SU-DHL-6 (cell line): ENCODE measurements at regions not wholly inside any gene's neighbourhood (a gene's known extent, or its start where the extent isn't known, plus 50 kb on each side); places are given as distances from the start of the nearest gene placed in this dataset.

Experiments used
- CTCF ChIP-seq: fragments of 200-600 bp; sonication (generic); IDR thresholded peaks from one replicate; pipeline ENCODE4 v1.5.1; 2017; ENCODE audit warnings: antibody characterized with exemption, mild to moderate bottlenecking, low read length, moderate library complexity; ENCODE audit not compliant: insufficient read depth, poor library complexity, severe bottlenecking
- EZH2phosphoT487 ChIP-seq: fragments of 200-600 bp; sonication (generic), shearing (Covaris generic); conservative IDR thresholded peaks from 2 replicates; pipeline ENCODE4 v1.6.1; 2018; ENCODE audit warnings: mild to moderate bottlenecking, antibody characterized with exemption, low read length, moderate library complexity, mixed read lengths

GRCh38 chr22:22069450-22070370, 87.1 kb upstream of the TOP3B start:
- no peak for TF ChIP-seq CTCF
- TF ChIP-seq EZH2phosphoT487 = no peak
